A673 (cell line): ENCODE measurements at regions not wholly inside any gene's neighbourhood (a gene's known extent, or its start where the extent isn't known, plus 50 kb on each side); places are given as distances from the start of the nearest gene placed in this dataset.

Experiments
- EZH2 ChIP-seq: fragments of 200-600 bp; sonication (generic); IDR thresholded peaks from 2 replicates; pipeline ENCODE4 v1.6.1; 2017; ENCODE audit warnings: borderline replicate concordance, low read depth, mild to moderate bottlenecking, mixed read lengths, antibody characterized with exemption, low read length; ENCODE audit not compliant: poor library complexity, severe bottlenecking
- TF ChIP-seq, protein P1 (sequence below): fragments of 300-800, 200-600 bp; sonication (generic); conservative IDR thresholded peaks from 2 replicates; pipeline ENCODE4 v1.5.1; 2017; ENCODE audit warnings: low read depth, mild to moderate bottlenecking, antibody characterized with exemption, low read length, moderate library complexity, mixed read lengths

DNA sequence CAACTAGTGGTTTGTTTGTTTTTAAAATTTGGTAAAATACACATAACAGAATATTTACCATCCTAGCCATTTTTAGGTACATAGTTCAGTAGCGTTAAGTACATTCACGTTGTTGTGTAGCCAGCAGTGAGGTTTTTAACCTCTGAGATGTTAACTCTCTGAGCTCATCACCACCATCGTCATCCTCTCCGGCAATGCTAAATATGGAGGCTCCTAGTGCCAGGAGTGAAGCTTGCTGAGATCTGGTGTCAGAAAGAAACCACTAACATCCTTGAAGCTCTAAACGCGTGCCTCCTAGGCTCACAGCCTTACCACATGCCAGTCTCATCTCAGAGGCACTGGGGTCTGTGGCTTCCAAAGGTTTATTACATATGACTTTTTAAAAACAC lies 330.2 kb upstream of the B3GAT1 start:
- TF ChIP-seq EZH2 = no peak
- TF ChIP-seq, protein P1, sequence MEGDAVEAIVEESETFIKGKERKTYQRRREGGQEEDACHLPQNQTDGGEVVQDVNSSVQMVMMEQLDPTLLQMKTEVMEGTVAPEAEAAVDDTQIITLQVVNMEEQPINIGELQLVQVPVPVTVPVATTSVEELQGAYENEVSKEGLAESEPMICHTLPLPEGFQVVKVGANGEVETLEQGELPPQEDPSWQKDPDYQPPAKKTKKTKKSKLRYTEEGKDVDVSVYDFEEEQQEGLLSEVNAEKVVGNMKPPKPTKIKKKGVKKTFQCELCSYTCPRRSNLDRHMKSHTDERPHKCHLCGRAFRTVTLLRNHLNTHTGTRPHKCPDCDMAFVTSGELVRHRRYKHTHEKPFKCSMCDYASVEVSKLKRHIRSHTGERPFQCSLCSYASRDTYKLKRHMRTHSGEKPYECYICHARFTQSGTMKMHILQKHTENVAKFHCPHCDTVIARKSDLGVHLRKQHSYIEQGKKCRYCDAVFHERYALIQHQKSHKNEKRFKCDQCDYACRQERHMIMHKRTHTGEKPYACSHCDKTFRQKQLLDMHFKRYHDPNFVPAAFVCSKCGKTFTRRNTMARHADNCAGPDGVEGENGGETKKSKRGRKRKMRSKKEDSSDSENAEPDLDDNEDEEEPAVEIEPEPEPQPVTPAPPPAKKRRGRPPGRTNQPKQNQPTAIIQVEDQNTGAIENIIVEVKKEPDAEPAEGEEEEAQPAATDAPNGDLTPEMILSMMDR = no peak
